Trophoblast cell (in vitro differentiated cells and primary cell): ENCODE measurements at regions not wholly inside any gene's neighbourhood (a gene's known extent, or its start where the extent isn't known, plus 50 kb on each side); places are given as distances from the start of the nearest gene placed in this dataset.

ENCODE experiments used
- DNase-seq, 2 donors: peaks; one replicate each; pipeline ENCODE4 v3.0.0-alpha.2; 2016
- H2AFZ ChIP-seq: 2 replicates; pipeline ENCODE4 v1.6.1; 2013; ENCODE audit warnings: low read length, moderate library complexity, mild to moderate bottlenecking; ENCODE audit not compliant: insufficient read depth, poor library complexity
- H2AK5ac ChIP-seq: 2 replicates; pipeline ENCODE4 v1.6.1; 2013; ENCODE audit warnings: mild to moderate bottlenecking, low read length
- H2BK120ac ChIP-seq: 2 replicates; pipeline ENCODE4 v1.6.1; 2013; ENCODE audit warnings: low read length, mild to moderate bottlenecking, moderate library complexity; ENCODE audit not compliant: insufficient read depth, poor library complexity
- H2BK12ac ChIP-seq: 2 replicates; pipeline ENCODE4 v1.6.1; 2013; ENCODE audit warnings: mild to moderate bottlenecking, low read length, moderate library complexity
- H2BK5ac ChIP-seq: 2 replicates; pipeline ENCODE4 v1.6.1; 2013; ENCODE audit warnings: low read length, low read depth, moderate library complexity, mild to moderate bottlenecking; ENCODE audit not compliant: poor library complexity
- H3K14ac ChIP-seq: 2 replicates; pipeline ENCODE4 v1.6.1; 2013; ENCODE audit warnings: mild to moderate bottlenecking, low read length
- H3K18ac ChIP-seq: 2 replicates; pipeline ENCODE4 v1.6.1; 2013; ENCODE audit warnings: mild to moderate bottlenecking, low read length
- H3K23ac ChIP-seq: 2 replicates; pipeline ENCODE4 v1.6.1; 2013; ENCODE audit warnings: low read length
- H3K27ac ChIP-seq: 2 replicates; pipeline ENCODE4 v1.5.1; 2013; ENCODE audit warnings: low read depth, mild to moderate bottlenecking, inconsistent platforms, low read length, moderate library complexity
- H3K27me3 ChIP-seq: 2 replicates; pipeline ENCODE4 v1.6.1; 2013; ENCODE audit warnings: inconsistent platforms, mild to moderate bottlenecking, low read length, moderate library complexity; ENCODE audit not compliant: insufficient read depth
- H3K36me3 ChIP-seq, 2 experiments: 1 replicate in 1 of 2; 2 replicates in 1 of 2; pipeline ENCODE4 v1.6.1; 2013; ENCODE audit warnings: low read length in 2 of 2, mild to moderate bottlenecking in 2 of 2, moderate library complexity in 1 of 2; ENCODE audit not compliant: insufficient read depth in 2 of 2, control insufficient read depth in 1 of 2
- H3K4ac ChIP-seq: 2 replicates; pipeline ENCODE4 v1.6.1; 2013; ENCODE audit warnings: low read depth, mild to moderate bottlenecking, low read length, moderate library complexity
- H3K4me1 ChIP-seq, 2 experiments: 1 replicate in 1 of 2; 2 replicates in 1 of 2; pipeline ENCODE4 v1.6.1; 2013; ENCODE audit warnings: low read length in 2 of 2, mild to moderate bottlenecking in 2 of 2, moderate library complexity in 1 of 2; ENCODE audit not compliant: insufficient read depth in 2 of 2, control insufficient read depth in 1 of 2
- H3K4me2 ChIP-seq: 2 replicates; pipeline ENCODE4 v1.6.1; 2013; ENCODE audit warnings: inconsistent platforms, mild to moderate bottlenecking, low read length, moderate library complexity
- H3K4me3 ChIP-seq: 2 replicates; pipeline ENCODE4 v1.5.1; 2013; ENCODE audit warnings: mild to moderate bottlenecking, low read depth, low read length, inconsistent platforms
- H3K79me1 ChIP-seq: one replicate; pipeline ENCODE4 v1.6.1; 2013; ENCODE audit warnings: low read length
- H3K79me2 ChIP-seq: 2 replicates; pipeline ENCODE4 v1.6.1; 2013; ENCODE audit warnings: low read length, mild to moderate bottlenecking; ENCODE audit not compliant: control insufficient read depth, insufficient read depth, poor library complexity
- H3K9ac ChIP-seq: 2 replicates; pipeline ENCODE4 v1.6.1; 2013; ENCODE audit warnings: mild to moderate bottlenecking, low read length
- H3K9me3 ChIP-seq: 2 replicates; pipeline ENCODE4 v1.6.1; 2013; ENCODE audit warnings: low read depth, mild to moderate bottlenecking, control low read depth, inconsistent platforms, low read length; ENCODE audit not compliant: insufficient read depth
- H4K12ac ChIP-seq: 2 replicates; pipeline ENCODE4 v1.6.1; 2013; ENCODE audit warnings: low read depth, mild to moderate bottlenecking, low read length, moderate library complexity
- H4K8ac ChIP-seq: 2 replicates; pipeline ENCODE4 v1.6.1; 2013; ENCODE audit warnings: low read depth, mild to moderate bottlenecking, low read length, moderate library complexity
- H4K91ac ChIP-seq: one replicate; pipeline ENCODE4 v1.6.1; 2013; ENCODE audit warnings: low read depth, mild to moderate bottlenecking, low read length, moderate library complexity
- WGBS: extraction: QIAGEN DNeasy Blood & Tissue Kit; methylation state at CpG from one replicate; pipeline ENCODE4 v1.1.7; 2013; ENCODE audit warnings: missing lambda C conversion rate; ENCODE audit not compliant: insufficient read length, insufficient coverage; ENCODE audit errors: extremely low coverage; 5-methylcytosine and 5-hydroxymethylcytosine counted together

DNA sequence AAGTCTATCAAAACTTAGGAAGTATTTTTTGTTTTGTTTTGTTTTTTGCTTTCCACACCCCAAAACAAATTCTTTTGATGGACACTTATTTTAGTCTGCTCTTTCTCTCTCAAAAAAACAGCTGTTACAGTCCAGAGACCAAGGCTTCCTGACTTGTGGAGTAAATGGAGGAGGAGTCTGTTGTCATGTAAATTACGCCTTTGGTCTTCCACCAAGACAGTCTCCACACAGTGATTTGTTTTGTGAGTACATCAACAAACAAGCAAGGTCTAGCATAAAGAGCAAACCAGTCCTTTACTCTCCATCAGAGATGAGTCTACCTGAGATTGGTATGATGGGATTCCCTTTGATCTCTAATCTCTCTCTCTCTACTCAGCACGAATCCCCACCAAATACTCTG lies 588.0 kb upstream of the ARID1B start:
- Histone ChIP-seq H3K9ac (no peak overlapping the region), H3K79me2 (no peaks in the 10 kb centered on the region), H2AFZ (no peak overlapping the region), H3K4ac (no peak overlapping the region), H3K79me1 (no peaks in the 10 kb centered on the region), H3K14ac (no peak overlapping the region), H4K8ac (no peak overlapping the region), H4K12ac (no peak overlapping the region), H3K36me3 (no peaks in the 10 kb centered on the region), H3K18ac (no peak overlapping the region), H2AK5ac (no peak overlapping the region), H3K4me3 (no peak overlapping the region), H3K9me3 (no peaks in the 10 kb centered on the region), H3K27me3 (no peaks in the 10 kb centered on the region), H3K4me2 (no peak overlapping the region), H3K23ac (no peak overlapping the region), H3K4me1 (no peaks in the 10 kb centered on the region), H4K91ac (no peak overlapping the region), H3K27ac (no peak overlapping the region), H2BK120ac (no peak overlapping the region), H2BK5ac (no peak overlapping the region), H2BK12ac (no peak overlapping the region)
- DNase-seq = no peak
- no CpG with 5 or more reads among the region's 2 CpGs for WGBS

DNA sequence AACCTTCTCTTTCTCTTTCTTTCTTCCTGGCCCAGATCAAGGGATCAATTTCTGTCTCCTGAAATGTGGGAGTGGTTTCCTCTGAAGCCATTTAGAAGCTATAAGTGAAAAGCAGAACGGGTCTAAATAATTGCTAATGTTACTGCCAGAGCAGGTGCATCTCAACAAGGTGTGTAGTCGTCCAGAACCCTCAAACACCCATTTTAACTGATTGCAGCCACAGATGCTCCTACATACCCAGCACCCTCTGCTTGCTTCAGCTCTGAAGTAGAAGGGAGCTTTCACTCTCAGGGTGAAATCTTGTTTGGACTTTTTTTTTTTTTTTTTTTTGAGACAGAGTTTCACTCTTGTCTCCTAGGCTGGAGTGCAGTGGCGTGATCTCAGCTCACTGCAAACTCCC lies 592.1 kb upstream of the ARID1B start:
- no peak overlapping the region for H2AFZ ChIP-seq
- no peak overlapping the region for H3K27ac ChIP-seq
- no peaks in the 10 kb centered on the region for H3K79me2 ChIP-seq
- no peaks in the 10 kb centered on the region for H3K79me1 ChIP-seq
- no peaks in the 10 kb centered on the region for H3K27me3 ChIP-seq
- H3K18ac ChIP-seq = no peak overlapping the region
- no peaks in the 10 kb centered on the region for H3K36me3 ChIP-seq
- no peak overlapping the region for H2BK120ac ChIP-seq
- no peak overlapping the region for H2AK5ac ChIP-seq
- no peak overlapping the region for H3K14ac ChIP-seq
- no peak for DNase-seq
- no peak overlapping the region for H3K9ac ChIP-seq
- H4K12ac ChIP-seq = no peak overlapping the region
- H2BK12ac ChIP-seq = no peak overlapping the region
- no peak overlapping the region for H2BK5ac ChIP-seq
- H3K4me2 ChIP-seq = no peak overlapping the region
- no peaks in the 10 kb centered on the region for H3K4me1 ChIP-seq
- no peak overlapping the region for H3K4me3 ChIP-seq
- H3K4ac ChIP-seq = no peak overlapping the region
- H4K91ac ChIP-seq = no peak overlapping the region
- no peak overlapping the region for H4K8ac ChIP-seq
- H3K9me3 ChIP-seq = no peaks in the 10 kb centered on the region
- WGBS = no CpG with 5 or more reads among the region's 3 CpGs
- H3K23ac ChIP-seq = no peak overlapping the region

DNA sequence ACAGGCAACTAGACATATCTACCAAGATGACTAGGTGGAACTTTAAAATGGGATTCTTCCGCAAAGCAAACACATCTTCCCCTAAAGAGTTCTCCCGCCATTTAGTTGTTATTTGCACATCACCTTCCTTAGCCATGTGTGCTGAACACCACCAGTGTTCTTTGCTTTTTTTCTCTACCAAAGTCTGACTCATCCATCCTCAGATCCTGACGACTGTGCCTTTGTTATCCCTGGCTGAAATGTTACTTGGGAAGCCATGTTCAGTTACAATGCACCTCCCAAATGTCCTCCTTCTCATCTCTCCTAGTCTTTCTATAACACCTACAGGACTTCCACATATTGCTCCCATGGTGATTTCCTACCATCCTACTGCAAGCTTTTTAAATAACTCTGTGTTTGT lies 593.5 kb upstream of the ARID1B start:
- no peak overlapping the region for H2BK12ac ChIP-seq
- H4K12ac ChIP-seq = no peak overlapping the region
- H3K27me3 ChIP-seq = no peaks in the 10 kb centered on the region
- H3K9me3 ChIP-seq = no peaks in the 10 kb centered on the region
- no peak overlapping the region for H2AFZ ChIP-seq
- H2BK5ac ChIP-seq = no peak overlapping the region
- H3K23ac ChIP-seq = no peak overlapping the region
- no peak overlapping the region for H3K4ac ChIP-seq
- H3K14ac ChIP-seq = no peak overlapping the region
- no peak overlapping the region for H4K91ac ChIP-seq
- H3K79me1 ChIP-seq = no peaks in the 10 kb centered on the region
- no peak overlapping the region for H3K4me2 ChIP-seq
- no peaks in the 10 kb centered on the region for H3K36me3 ChIP-seq
- no peak overlapping the region for H2BK120ac ChIP-seq
- H3K9ac ChIP-seq = no peak overlapping the region
- no peaks in the 10 kb centered on the region for H3K79me2 ChIP-seq
- H3K4me1 ChIP-seq = no peaks in the 10 kb centered on the region
- WGBS = no CpG with 5 or more reads among the region's 3 CpGs
- DNase-seq = no peak
- H3K27ac ChIP-seq = no peak overlapping the region
- no peak overlapping the region for H3K18ac ChIP-seq
- no peak overlapping the region for H2AK5ac ChIP-seq
- H4K8ac ChIP-seq = no peak overlapping the region
- no peak overlapping the region for H3K4me3 ChIP-seq

DNA sequence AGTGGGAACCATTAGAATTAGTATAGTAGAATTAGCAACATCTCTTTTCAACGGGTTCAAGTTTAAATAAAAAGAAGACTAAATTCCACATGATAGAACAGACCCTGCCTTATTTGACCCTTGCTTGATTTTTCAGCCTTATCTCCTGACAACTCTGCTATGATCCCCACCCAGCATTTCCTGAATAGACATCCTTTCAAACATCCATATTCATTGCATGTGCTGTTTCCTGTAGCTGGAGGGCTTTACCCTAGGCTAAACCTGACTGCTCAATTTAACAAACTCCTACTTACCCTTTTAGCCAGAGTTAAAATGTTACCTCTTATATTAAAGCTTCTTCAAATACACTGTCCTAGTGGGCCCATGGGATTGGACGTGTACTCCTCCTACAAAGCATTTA lies 594.8 kb upstream of the ARID1B start:
- no peak overlapping the region for H2BK5ac ChIP-seq
- no peak overlapping the region for H4K12ac ChIP-seq
- H3K4ac ChIP-seq = no peak overlapping the region
- no peaks in the 10 kb centered on the region for H3K4me1 ChIP-seq
- H3K9me3 ChIP-seq = no peaks in the 10 kb centered on the region
- no peak overlapping the region for H3K9ac ChIP-seq
- H2AK5ac ChIP-seq = no peak overlapping the region
- no peaks in the 10 kb centered on the region for H3K79me2 ChIP-seq
- no peak overlapping the region for H2BK120ac ChIP-seq
- no CpG with 5 or more reads among the region's 2 CpGs for WGBS
- DNase-seq = no peak
- H2BK12ac ChIP-seq = no peak overlapping the region
- H4K8ac ChIP-seq = no peak overlapping the region
- no peaks in the 10 kb centered on the region for H3K27me3 ChIP-seq
- no peak overlapping the region for H3K14ac ChIP-seq
- no peak overlapping the region for H3K4me3 ChIP-seq
- no peak overlapping the region for H3K18ac ChIP-seq
- H3K27ac ChIP-seq = no peak overlapping the region
- no peak overlapping the region for H4K91ac ChIP-seq
- H3K23ac ChIP-seq = no peak overlapping the region
- H2AFZ ChIP-seq = no peak overlapping the region
- H3K4me2 ChIP-seq = no peak overlapping the region
- H3K79me1 ChIP-seq = no peaks in the 10 kb centered on the region
- no peaks in the 10 kb centered on the region for H3K36me3 ChIP-seq
